GM21526 (cell line): ENCODE measurements at regions not wholly inside any gene's neighbourhood (a gene's known extent, or its start where the extent isn't known, plus 50 kb on each side); places are given as distances from the start of the nearest gene placed in this dataset.

ENCODE experiments used
- ATAC-seq: cut with Tn5 transposase; IDR thresholded peaks from one replicate; pipeline ENCODE4 v1.9.1; 2021; ENCODE audit warnings: moderate library complexity; ENCODE audit not compliant: unreplicated experiment, low FRiP score

GRCh38 chr6:144697369-144697760 lies 412.2 kb downstream of the UTRN start:
- no peak for ATAC-seq

GRCh38 chr6:144697801-144698200 lies 412.7 kb downstream of the UTRN start:
- ATAC-seq, result no peak

- ATAC-seq, result no peak
These were observed 417.6 kb downstream of the UTRN start for GRCh38 chr6:144702781-144703180.

GRCh38 chr6:144710207-144710606 lies 425.1 kb downstream of the UTRN start:
- no peak for ATAC-seq

- no peak for ATAC-seq
These were observed 426.5 kb downstream of the UTRN start for GRCh38 chr6:144711661-144712060.

GRCh38 chr6:144712541-144712940 lies 427.4 kb downstream of the UTRN start:
- no peak for ATAC-seq

- no peak for ATAC-seq
These were observed 429.0 kb downstream of the UTRN start for GRCh38 chr6:144714021-144714712.

- ATAC-seq, result peak; percentile 88
These were observed 430.2 kb downstream of the UTRN start for GRCh38 chr6:144715344-144715743.

- no peak for ATAC-seq
These were observed 433.3 kb downstream of the UTRN start for GRCh38 chr6:144718431-144718830.

- no peak for ATAC-seq
These were observed 436.1 kb downstream of the UTRN start for GRCh38 chr6:144721232-144721631.

GRCh38 chr6:144722154-144722737 lies 437.1 kb downstream of the UTRN start:
- no peak for ATAC-seq

- ATAC-seq, result no peak
These were observed 437.8 kb downstream of the UTRN start for GRCh38 chr6:144722925-144723324.

- no peak for ATAC-seq
These were observed 438.3 kb downstream of the UTRN start for GRCh38 chr6:144723431-144723830.

- no peak for ATAC-seq
These were observed 439.7 kb downstream of the UTRN start for GRCh38 chr6:144724818-144725217.

GRCh38 chr6:144725736-144726522 lies 440.8 kb downstream of the UTRN start:
- ATAC-seq, result peak; percentile 60

GRCh38 chr6:144728804-144729203 lies 443.7 kb downstream of the UTRN start:
- no peak for ATAC-seq

GRCh38 chr6:144729502-144729901 lies 444.4 kb downstream of the UTRN start:
- ATAC-seq, result peak; percentile 73

- ATAC-seq, result no peak
These were observed 445.0 kb downstream of the UTRN start for GRCh38 chr6:144730088-144730645.

GRCh38 chr6:144731229-144731628 lies 446.1 kb downstream of the UTRN start:
- ATAC-seq, result no peak

GRCh38 chr6:144736763-144737162 lies 451.6 kb downstream of the UTRN start:
- no peak for ATAC-seq

GRCh38 chr6:144737998-144738397 lies 452.9 kb downstream of the UTRN start:
- no peak for ATAC-seq
